ENCODE measurements at regions not wholly inside any gene's neighbourhood (a gene's known extent, or its start where the extent isn't known, plus 50 kb on each side); places are given as distances from the start of the nearest gene placed in this dataset.

- no peak for TF ChIP-seq CTCF (IDR thresholded peaks at IDR 0.05; ENCODE audit: low read depth, low read length)
- H3K4me3 ChIP-seq (ENCODE audit: low read depth, low read length): no peak overlapping the region
Observed at GRCh38 chr15:31476866-31477265, 150.2 kb downstream of the KLF13 start.

GRCh38 chr15:31477301-31477700 is 150.7 kb downstream of the KLF13 start:
- no peak for TF ChIP-seq CTCF (IDR thresholded peaks at IDR 0.05; ENCODE audit: low read depth, low read length)
- no peak overlapping the region for H3K4me3 ChIP-seq (ENCODE audit: low read depth, low read length)

GRCh38 chr15:31477851-31478701 is 151.4 kb downstream of the KLF13 start:
- no peak overlapping the region for H3K4me3 ChIP-seq (ENCODE audit: low read depth, low read length)
- no peak for TF ChIP-seq CTCF (IDR thresholded peaks at IDR 0.05; ENCODE audit: low read depth, low read length)

- H3K4me3 ChIP-seq (ENCODE audit: low read depth, low read length): no peak overlapping the region
- TF ChIP-seq CTCF (IDR thresholded peaks at IDR 0.05; ENCODE audit: low read depth, low read length): no peak
Observed at GRCh38 chr15:31478702-31479221, 152.1 kb downstream of the KLF13 start.

- no peak overlapping the region for H3K4me3 ChIP-seq (ENCODE audit: low read depth, low read length)
- no peak for TF ChIP-seq CTCF (IDR thresholded peaks at IDR 0.05; ENCODE audit: low read depth, low read length)
Observed at GRCh38 chr15:31480356-31481025, 153.9 kb downstream of the KLF13 start.

- H3K4me3 ChIP-seq (ENCODE audit: low read depth, low read length): no peak overlapping the region
- no peak for TF ChIP-seq CTCF (IDR thresholded peaks at IDR 0.05; ENCODE audit: low read depth, low read length)
Observed at GRCh38 chr15:31481142-31481541, 154.5 kb downstream of the KLF13 start.
